HAP-1 (cell line): ENCODE measurements at regions not wholly inside any gene's neighbourhood (a gene's known extent, or its start where the extent isn't known, plus 50 kb on each side); places are given as distances from the start of the nearest gene placed in this dataset.

Source experiments
- DNase-seq, 2 experiments: peaks; one replicate each; pipeline ENCODE4 v3.0.0-alpha.2; 2016 to 2020; ENCODE audit warnings: low spot score in 2 of 2
- H3K27me3 ChIP-seq: fragments of 250-450 bp; sonication (Bioruptor Pico); 2 replicates; pipeline ENCODE4 v1.5.1; 2020; ENCODE audit warnings: low read depth, mild to moderate bottlenecking, moderate library complexity
- H3K36me3 ChIP-seq: fragments of 250-450 bp; sonication (Bioruptor Pico); replicated peaks from 2 replicates; pipeline ENCODE4 v1.5.1; 2020; ENCODE audit warnings: mild to moderate bottlenecking
- H3K4me1 ChIP-seq: fragments of 250-450 bp; sonication (Bioruptor Pico); 2 replicates; pipeline ENCODE4 v1.5.1; 2020; ENCODE audit warnings: mild to moderate bottlenecking
- H3K4me3 ChIP-seq: fragments of 250-450 bp; sonication (Bioruptor Pico); 2 replicates; pipeline ENCODE4 v1.5.1; 2020; ENCODE audit warnings: mild to moderate bottlenecking, moderate library complexity
- H3K9me3 ChIP-seq: fragments of 250-450 bp; sonication (Bioruptor Pico); 2 replicates; pipeline ENCODE4 v1.5.1; 2020; ENCODE audit warnings: mild to moderate bottlenecking, moderate library complexity
- in situ Hi-C: fragments of 300-500 bp; cut with MboI; formaldehyde crosslinking; loops from 3 replicates; pipeline ENCODE4 v1.14.3; 2020; ENCODE audit warnings: low sequenced_read_pairs, inconsistent platforms, mixed read lengths

DNA sequence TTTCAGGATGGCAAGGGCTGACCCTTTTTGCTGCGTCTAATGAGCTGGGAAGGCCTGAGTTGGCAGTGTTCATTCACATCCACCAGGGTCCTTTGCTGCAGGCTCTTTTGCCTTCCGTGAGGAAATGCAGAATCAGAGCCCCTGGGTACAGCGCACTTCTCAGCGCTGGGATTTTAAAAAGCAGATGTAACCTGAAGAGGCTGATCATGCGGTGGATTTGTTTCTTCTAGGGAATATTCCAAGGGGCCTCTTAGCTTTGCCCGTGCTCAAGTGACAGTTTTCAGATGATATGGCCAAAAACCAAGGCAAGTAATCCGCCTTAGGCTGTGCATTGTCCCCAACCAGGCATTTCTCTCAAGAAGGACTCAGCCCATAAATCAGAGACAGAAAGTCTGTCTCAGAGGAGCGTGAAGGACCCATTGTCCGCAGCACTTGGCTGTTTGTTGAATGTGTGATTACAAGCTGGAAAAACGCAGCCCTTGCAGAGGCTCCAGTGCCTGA, 237.6 kb downstream of the PTPRC start:
- no peaks in the 10 kb centered on the region for H3K27me3 ChIP-seq
- in situ Hi-C loops = no loop called here
- no peaks in the 10 kb centered on the region for H3K9me3 ChIP-seq
- H3K4me3 ChIP-seq = no peak overlapping the region
- H3K4me1 ChIP-seq = peaks cover 8% of the 10 kb centered on the region
- DNase-seq = peak; percentile 60 to 61
- H3K36me3 ChIP-seq = peaks cover 3% of the 10 kb centered on the region; the same call in 1 of the 2 replicates

- H3K27me3 ChIP-seq = no peaks in the 10 kb centered on the region
- H3K4me1 ChIP-seq = peaks cover 8% of the 10 kb centered on the region
- no peak overlapping the region for H3K4me3 ChIP-seq
- DNase-seq = no peak
- in situ Hi-C loops = no loop called here
- no peaks in the 10 kb centered on the region for H3K9me3 ChIP-seq
- H3K36me3 ChIP-seq = peaks cover 3% of the 10 kb centered on the region; the same call in 1 of the 2 replicates
Measured at GRCh38 chr1:198878566-198878965, 239.7 kb downstream of the PTPRC start.

GRCh38 chr1:198879711-198880306, 241.0 kb downstream of the PTPRC start:
- peaks cover 8% of the 10 kb centered on the region for H3K4me1 ChIP-seq
- H3K27me3 ChIP-seq = no peaks in the 10 kb centered on the region
- H3K36me3 ChIP-seq = peaks cover 3% of the 10 kb centered on the region; the same call in 1 of the 2 replicates
- DNase-seq = no peak
- in situ Hi-C loops = no loop called here
- H3K4me3 ChIP-seq = no peak overlapping the region
- H3K9me3 ChIP-seq = no peaks in the 10 kb centered on the region

- peaks cover 3% of the 10 kb centered on the region; the same call in 1 of the 2 replicates for H3K36me3 ChIP-seq
- in situ Hi-C loops = no loop called here
- no peaks in the 10 kb centered on the region for H3K9me3 ChIP-seq
- DNase-seq = no peak
- no peaks in the 10 kb centered on the region for H3K27me3 ChIP-seq
- H3K4me3 ChIP-seq = no peak overlapping the region
- peaks cover 8% of the 10 kb centered on the region for H3K4me1 ChIP-seq
Measured at GRCh38 chr1:198880397-198880796, 241.6 kb downstream of the PTPRC start.

- Histone ChIP-seq H3K4me1 (peaks cover 8% of the 10 kb centered on the region), H3K36me3 (peaks cover 3% of the 10 kb centered on the region; the same call in 1 of the 2 replicates), H3K27me3 (no peaks in the 10 kb centered on the region), H3K9me3 (no peaks in the 10 kb centered on the region), H3K4me3 (no peak overlapping the region)
- no peak for DNase-seq
- in situ Hi-C loops = no loop called here
Measured at GRCh38 chr1:198880818-198881597, 242.2 kb downstream of the PTPRC start.

GRCh38 chr1:198883184-198883583, 244.3 kb downstream of the PTPRC start:
- no peaks in the 10 kb centered on the region for H3K27me3 ChIP-seq
- H3K9me3 ChIP-seq = no peaks in the 10 kb centered on the region
- DNase-seq = no peak
- in situ Hi-C loops = no loop called here
- no peak overlapping the region for H3K4me3 ChIP-seq
- H3K36me3 ChIP-seq = peaks cover 3% of the 10 kb centered on the region; the same call in 1 of the 2 replicates
- H3K4me1 ChIP-seq = no peaks in the 10 kb centered on the region

GRCh38 chr1:198887866-198888265, 249.0 kb downstream of the PTPRC start:
- H3K27me3 ChIP-seq = no peaks in the 10 kb centered on the region
- no peak overlapping the region for H3K4me3 ChIP-seq
- no peaks in the 10 kb centered on the region for H3K9me3 ChIP-seq
- in situ Hi-C loops = no loop called here
- no peak for DNase-seq
- no peaks in the 10 kb centered on the region for H3K4me1 ChIP-seq
- H3K36me3 ChIP-seq = no peaks in the 10 kb centered on the region

- Histone ChIP-seq H3K4me1 (no peaks in the 10 kb centered on the region), H3K36me3 (no peaks in the 10 kb centered on the region)
Measured at GRCh38 chr1:198888379-198888943, 249.6 kb downstream of the PTPRC start.

DNA sequence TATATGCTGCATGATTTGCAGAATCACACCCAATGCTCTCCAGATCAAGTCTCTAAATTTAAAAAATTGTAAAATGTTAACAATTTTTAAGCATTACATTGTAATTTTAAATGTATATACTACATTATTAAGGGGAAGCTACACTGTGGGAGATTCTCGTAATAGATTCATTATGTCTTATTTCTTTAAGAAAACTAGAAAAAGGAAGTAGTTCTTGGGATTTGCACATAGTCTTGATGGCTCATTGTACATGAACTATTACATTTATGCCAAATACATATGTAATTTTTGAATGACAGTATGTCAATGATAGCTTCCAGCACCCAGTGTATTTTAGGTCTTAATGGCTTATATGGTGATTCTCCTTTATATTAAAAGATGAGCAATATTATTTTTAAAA, 250.3 kb downstream of the PTPRC start:
- no peak overlapping the region for H3K4me3 ChIP-seq
- H3K27me3 ChIP-seq = no peaks in the 10 kb centered on the region
- in situ Hi-C loops = no loop called here
- no peak for DNase-seq
- H3K4me1 ChIP-seq = no peaks in the 10 kb centered on the region
- H3K9me3 ChIP-seq = no peaks in the 10 kb centered on the region
- H3K36me3 ChIP-seq = no peaks in the 10 kb centered on the region

More at GRCh38 chr1:198888379-198888943, 249.6 kb downstream of the PTPRC start:
- Histone ChIP-seq H3K27me3 (no peaks in the 10 kb centered on the region), H3K9me3 (no peaks in the 10 kb centered on the region), H3K4me3 (no peak overlapping the region)
- in situ Hi-C loops = no loop called here
- DNase-seq = no peak

DNA sequence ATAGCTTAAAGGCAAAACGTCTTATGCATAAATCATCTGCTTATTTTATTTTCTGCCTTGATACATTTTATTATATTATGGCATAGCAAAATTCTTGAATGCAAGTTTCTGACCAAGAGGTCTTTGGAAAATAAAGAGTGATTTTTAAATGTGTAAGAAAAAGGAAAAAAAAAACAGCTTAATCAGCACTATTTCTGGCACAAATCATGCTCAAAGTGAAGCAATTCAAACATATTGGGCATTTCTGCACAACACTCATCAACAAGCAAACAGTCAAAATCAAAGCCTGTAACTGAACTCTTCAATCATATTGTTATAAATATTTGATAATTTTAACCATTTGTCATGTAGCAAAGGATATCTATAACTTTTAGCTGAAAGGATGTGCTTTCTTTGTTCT, 250.9 kb downstream of the PTPRC start:
- in situ Hi-C loops = no loop called here
- no peaks in the 10 kb centered on the region for H3K27me3 ChIP-seq
- no peak overlapping the region for H3K4me3 ChIP-seq
- no peaks in the 10 kb centered on the region for H3K36me3 ChIP-seq
- no peak for DNase-seq
- H3K9me3 ChIP-seq = no peaks in the 10 kb centered on the region
- no peaks in the 10 kb centered on the region for H3K4me1 ChIP-seq

- no peak for DNase-seq
- in situ Hi-C loops = no loop called here
- no peaks in the 10 kb centered on the region for H3K9me3 ChIP-seq
- no peak overlapping the region for H3K4me3 ChIP-seq
- no peaks in the 10 kb centered on the region for H3K4me1 ChIP-seq
- H3K27me3 ChIP-seq = no peaks in the 10 kb centered on the region
- no peaks in the 10 kb centered on the region for H3K36me3 ChIP-seq
Measured at GRCh38 chr1:198890214-198890930, 251.5 kb downstream of the PTPRC start.

GRCh38 chr1:198892065-198892464, 253.2 kb downstream of the PTPRC start:
- no peaks in the 10 kb centered on the region for H3K27me3 ChIP-seq
- H3K4me3 ChIP-seq = no peak overlapping the region
- peaks cover 7% of the 10 kb centered on the region for H3K36me3 ChIP-seq
- no peaks in the 10 kb centered on the region for H3K9me3 ChIP-seq
- H3K4me1 ChIP-seq = no peaks in the 10 kb centered on the region
- DNase-seq = no peak
- in situ Hi-C loops = no loop called here

DNA sequence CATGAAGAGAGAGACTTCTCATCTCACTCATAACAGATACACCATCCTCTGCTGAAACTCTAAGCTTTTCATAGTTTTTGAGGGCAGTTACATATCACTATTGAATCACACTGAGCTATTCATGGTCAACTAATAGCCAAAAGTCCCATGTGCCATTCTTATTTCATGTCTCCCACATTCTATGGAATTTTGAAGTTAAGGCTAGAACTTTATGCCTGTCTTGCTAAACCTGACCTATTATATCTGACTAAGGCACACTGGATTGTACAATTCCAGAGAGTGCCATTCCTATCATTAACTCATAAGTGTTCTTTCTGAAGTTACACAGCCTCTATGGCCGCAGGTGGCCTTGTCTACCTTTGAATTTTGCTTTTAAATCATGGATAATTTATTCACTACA, 254.3 kb downstream of the PTPRC start:
- H3K36me3 ChIP-seq = peaks cover 12% of the 10 kb centered on the region
- H3K9me3 ChIP-seq = no peaks in the 10 kb centered on the region
- in situ Hi-C loops = no loop called here
- DNase-seq = no peak
- H3K4me1 ChIP-seq = no peaks in the 10 kb centered on the region
- H3K27me3 ChIP-seq = no peaks in the 10 kb centered on the region
- H3K4me3 ChIP-seq = no peak overlapping the region
